ENCODE measurements at regions not wholly inside any gene's neighbourhood (a gene's known extent, or its start where the extent isn't known, plus 50 kb on each side); places are given as distances from the start of the nearest gene placed in this dataset.
"Not testable (repeated sequence)": the region's sequence is repeated elsewhere in the genome, so short reads cannot be mapped to it uniquely, and the experiment has no call there.

- Histone ChIP-seq H3K27me3 (ENCODE audit: control insufficient read depth, insufficient read depth, low read length) (no peaks in the 10 kb centered on the region), H3K27ac (ENCODE audit: low read depth, low read length) (no peak overlapping the region), H3K4me3 (ENCODE audit: low read depth, low read length) (no peak overlapping the region), H3K9me3 (ENCODE audit: control insufficient read depth, insufficient read depth, low read length) (peaks cover 7% of the 10 kb centered on the region; the same call in 1 of the 2 replicates)
- TF ChIP-seq, protein P1, sequence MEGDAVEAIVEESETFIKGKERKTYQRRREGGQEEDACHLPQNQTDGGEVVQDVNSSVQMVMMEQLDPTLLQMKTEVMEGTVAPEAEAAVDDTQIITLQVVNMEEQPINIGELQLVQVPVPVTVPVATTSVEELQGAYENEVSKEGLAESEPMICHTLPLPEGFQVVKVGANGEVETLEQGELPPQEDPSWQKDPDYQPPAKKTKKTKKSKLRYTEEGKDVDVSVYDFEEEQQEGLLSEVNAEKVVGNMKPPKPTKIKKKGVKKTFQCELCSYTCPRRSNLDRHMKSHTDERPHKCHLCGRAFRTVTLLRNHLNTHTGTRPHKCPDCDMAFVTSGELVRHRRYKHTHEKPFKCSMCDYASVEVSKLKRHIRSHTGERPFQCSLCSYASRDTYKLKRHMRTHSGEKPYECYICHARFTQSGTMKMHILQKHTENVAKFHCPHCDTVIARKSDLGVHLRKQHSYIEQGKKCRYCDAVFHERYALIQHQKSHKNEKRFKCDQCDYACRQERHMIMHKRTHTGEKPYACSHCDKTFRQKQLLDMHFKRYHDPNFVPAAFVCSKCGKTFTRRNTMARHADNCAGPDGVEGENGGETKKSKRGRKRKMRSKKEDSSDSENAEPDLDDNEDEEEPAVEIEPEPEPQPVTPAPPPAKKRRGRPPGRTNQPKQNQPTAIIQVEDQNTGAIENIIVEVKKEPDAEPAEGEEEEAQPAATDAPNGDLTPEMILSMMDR (IDR thresholded peaks at IDR 0.05; ENCODE audit: low read depth, low read length): no peak
- POLR2A ChIA-PET: no interaction called here
- DNase-seq (ENCODE audit: low read depth, low spot score): no peak
- CTCF ChIA-PET: no interaction called here
Observed at GRCh38 chr4:162837241-162837640, 329.4 kb downstream of the NAF1 start.

GRCh38 chr4:162836773-162837172 lies 329.9 kb downstream of the NAF1 start:
- TF ChIP-seq, protein P1 (IDR thresholded peaks at IDR 0.05; ENCODE audit: low read depth, low read length): no peak
- no peak for DNase-seq (ENCODE audit: low read depth, low spot score)
- ChIA-PET POLR2A (no interaction called here), CTCF (no interaction called here)
- Histone ChIP-seq H3K4me3 (ENCODE audit: low read depth, low read length) (no peak overlapping the region), H3K27ac (ENCODE audit: low read depth, low read length) (no peak overlapping the region), H3K9me3 (ENCODE audit: control insufficient read depth, insufficient read depth, low read length) (peaks cover 8% of the 10 kb centered on the region; the same call in 1 of the 2 replicates), H3K27me3 (ENCODE audit: control insufficient read depth, insufficient read depth, low read length) (no peaks in the 10 kb centered on the region)

- DNase-seq (ENCODE audit: low read depth, low spot score); H3K4me3 ChIP-seq (ENCODE audit: low read depth, low read length); H3K27me3 ChIP-seq (ENCODE audit: control insufficient read depth, insufficient read depth, low read length); POLR2A ChIA-PET; H3K27ac ChIP-seq (ENCODE audit: low read depth, low read length); CTCF ChIA-PET: not testable (repeated sequence)
- H3K9me3 ChIP-seq (ENCODE audit: control insufficient read depth, insufficient read depth, low read length): peaks cover 10% of the 10 kb centered on the region
Observed at GRCh38 chr4:162836258-162836657, 330.4 kb downstream of the NAF1 start.

DNA sequence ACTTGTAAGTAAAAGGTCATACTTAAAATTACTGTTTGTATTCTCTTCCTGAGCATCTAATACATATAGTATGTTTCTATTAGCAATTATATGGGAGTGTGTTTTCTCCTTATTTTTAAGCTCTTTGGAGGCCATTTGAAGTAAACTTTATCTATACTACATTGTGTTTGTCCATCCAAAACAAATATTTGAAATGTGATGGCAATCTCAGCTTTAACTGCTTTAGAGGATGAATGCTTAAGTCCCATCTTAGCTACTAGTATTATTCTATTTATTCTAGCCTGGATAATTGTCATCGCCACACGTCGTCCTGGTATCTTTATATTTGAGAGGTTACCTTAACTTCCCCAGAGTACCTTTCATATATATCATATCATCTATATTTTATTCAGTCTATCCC lies 335.8 kb downstream of the NAF1 start:
- CTCF ChIA-PET: no interaction called here
- H3K9me3 ChIP-seq (ENCODE audit: control insufficient read depth, insufficient read depth, low read length): peaks cover 6% of the 10 kb centered on the region
- H3K27me3 ChIP-seq (ENCODE audit: control insufficient read depth, insufficient read depth, low read length): no peaks in the 10 kb centered on the region
- POLR2A ChIA-PET: no interaction called here
- no peak overlapping the region for H3K27ac ChIP-seq (ENCODE audit: low read depth, low read length)
- TF ChIP-seq, protein P1 (IDR thresholded peaks at IDR 0.05; ENCODE audit: low read depth, low read length): no peak
- DNase-seq (ENCODE audit: low read depth, low spot score): no peak
- H3K4me3 ChIP-seq (ENCODE audit: low read depth, low read length): no peak overlapping the region

DNA sequence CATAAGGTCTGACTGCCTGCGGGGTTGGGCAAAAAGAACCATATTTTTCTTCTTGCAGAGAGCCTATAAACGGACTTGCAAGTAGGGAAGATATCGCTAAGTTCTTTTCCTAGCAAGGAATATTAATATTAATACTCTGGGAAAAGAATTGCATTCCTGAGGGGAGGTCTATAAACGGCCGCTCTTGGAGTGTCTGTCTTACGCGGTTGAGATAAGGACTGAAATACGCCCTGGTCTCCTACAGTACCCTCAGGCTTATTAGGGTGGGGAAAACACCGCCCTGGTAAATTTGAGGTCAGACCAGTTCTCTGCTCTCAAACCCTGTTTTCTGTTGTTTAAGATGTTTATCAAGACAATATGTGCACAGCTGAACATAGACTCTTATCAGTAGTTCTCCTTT lies 349.3 kb downstream of the NAF1 start:
- DNase-seq (ENCODE audit: low read depth, low spot score); H3K9me3 ChIP-seq (ENCODE audit: control insufficient read depth, insufficient read depth, low read length); H3K4me3 ChIP-seq (ENCODE audit: low read depth, low read length); CTCF ChIA-PET; H3K27ac ChIP-seq (ENCODE audit: low read depth, low read length); H3K27me3 ChIP-seq (ENCODE audit: control insufficient read depth, insufficient read depth, low read length); POLR2A ChIA-PET: not testable (repeated sequence)

DNA sequence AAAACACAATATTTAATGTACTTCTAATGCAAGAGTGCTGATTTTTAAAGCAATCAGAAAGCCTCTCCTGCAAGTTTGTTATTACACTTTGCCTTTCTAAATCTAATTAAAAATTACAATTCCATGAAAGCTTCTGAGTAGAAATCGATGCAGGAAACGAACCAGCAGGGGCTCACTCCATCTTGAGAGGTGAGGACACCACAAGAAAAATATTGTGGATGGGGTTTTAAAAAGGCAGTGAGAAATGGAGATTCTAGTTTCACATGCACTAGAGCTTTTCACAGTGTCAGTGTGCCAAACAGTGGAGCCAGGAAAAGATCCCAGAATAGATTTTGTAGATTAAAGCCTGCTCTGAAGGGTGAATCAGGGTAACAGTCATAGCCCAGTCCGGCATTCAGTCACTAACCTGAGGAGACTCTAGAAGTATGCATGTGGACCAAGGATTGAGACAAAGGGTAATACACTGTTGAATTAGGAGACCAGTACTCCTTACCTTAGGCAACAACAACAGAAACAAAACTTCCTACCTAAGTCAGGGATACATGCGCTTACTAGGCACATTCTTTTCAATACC lies 362.3 kb downstream of the NAF1 start:
- POLR2A ChIA-PET: no interaction called here
- CTCF ChIA-PET: no interaction called here
- H3K9me3 ChIP-seq (ENCODE audit: control insufficient read depth, insufficient read depth, low read length): peaks cover 3% of the 10 kb centered on the region
- TF ChIP-seq, protein P1 (IDR thresholded peaks at IDR 0.05; ENCODE audit: low read depth, low read length): no peak
- H3K27ac ChIP-seq (ENCODE audit: low read depth, low read length): no peak overlapping the region
- no peak overlapping the region for H3K4me3 ChIP-seq (ENCODE audit: low read depth, low read length)
- no peak for DNase-seq (ENCODE audit: low read depth, low spot score)
- H3K27me3 ChIP-seq (ENCODE audit: control insufficient read depth, insufficient read depth, low read length): no peaks in the 10 kb centered on the region

Measured in AG04450 (cell line).